ENCODE measurements at regions not wholly inside any gene's neighbourhood (a gene's known extent, or its start where the extent isn't known, plus 50 kb on each side); places are given as distances from the start of the nearest gene placed in this dataset.

DNA sequence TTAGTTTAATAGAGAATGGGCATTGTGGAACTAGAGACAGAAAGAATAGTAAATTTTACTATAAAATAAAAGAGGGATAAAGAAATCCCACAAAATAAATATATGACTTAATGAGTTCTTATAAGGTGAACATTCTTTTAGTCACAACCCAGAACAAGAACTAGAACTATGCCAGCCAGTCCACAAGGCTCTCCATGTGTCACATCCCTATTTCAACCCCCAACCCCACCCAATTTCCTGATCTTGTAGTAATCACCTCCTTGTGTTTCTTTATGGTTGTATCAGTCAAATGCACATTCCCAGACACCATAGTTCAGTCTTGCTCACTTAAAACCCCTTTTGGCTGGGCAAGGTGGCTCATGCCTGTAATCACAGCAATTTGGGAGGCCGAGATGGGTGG, 662.3 kb upstream of the CAMK1G start:
- DNase-seq (ENCODE audit: extremely low read depth, low read depth): no peak

DNA sequence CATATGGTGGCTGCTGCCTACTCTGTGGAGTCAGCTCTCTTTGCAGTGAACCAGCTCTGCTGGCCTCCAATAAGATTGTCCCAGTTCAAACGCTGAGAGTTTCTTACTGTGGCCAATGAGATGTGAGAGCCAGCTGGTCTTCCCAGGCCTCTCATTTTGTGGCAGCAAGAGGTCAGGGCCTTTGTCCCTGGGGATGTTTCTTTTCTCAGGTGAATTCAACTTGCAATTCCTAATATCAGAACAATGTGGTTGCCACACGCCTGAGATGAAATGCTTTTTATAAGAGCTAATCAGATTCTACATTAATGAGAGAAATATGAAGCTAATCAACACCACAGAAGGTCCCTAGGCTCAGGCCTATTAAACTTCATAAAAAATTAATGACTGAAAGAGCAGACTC, 660.1 kb upstream of the CAMK1G start:
- DNase-seq (ENCODE audit: extremely low read depth, low read depth): no peak

DNA sequence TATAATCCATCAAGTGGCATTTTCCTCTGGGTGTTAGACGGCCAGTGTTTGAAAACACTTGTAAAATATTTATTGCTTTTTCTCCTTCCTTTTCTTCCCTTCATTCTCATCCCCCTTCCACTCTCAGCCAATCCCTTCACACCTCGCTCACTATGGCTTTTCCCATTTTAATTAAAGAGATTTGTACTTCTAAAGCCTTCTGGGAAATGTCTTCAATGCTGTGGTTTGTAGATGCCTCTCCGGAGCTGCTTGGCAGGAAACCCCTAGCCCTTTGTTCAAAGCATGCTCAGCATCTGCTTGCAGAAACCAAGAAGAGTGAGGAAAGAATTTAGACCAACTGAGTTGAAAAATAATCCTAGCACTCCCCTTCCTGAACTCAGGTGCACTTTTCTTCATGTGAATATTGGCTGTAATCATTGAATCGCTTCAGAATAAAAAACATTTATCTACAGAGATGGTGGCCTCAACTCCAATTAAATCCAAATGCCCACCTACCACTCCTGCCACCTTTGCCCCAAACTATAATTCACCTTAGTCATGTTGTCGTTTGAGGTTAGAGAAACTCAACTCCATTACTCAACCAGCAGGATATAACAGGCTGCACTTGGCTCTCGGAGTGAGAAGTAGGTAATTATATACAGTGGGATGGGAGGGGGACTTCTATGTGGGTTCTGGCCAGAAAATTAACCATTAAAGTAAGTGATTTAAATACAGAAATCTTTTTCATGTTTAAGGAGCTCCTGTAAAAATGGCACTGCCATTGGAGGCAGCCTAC, 659.4 kb upstream of the CAMK1G start:
- DNase-seq (ENCODE audit: extremely low read depth, low read depth): no peak

DNA sequence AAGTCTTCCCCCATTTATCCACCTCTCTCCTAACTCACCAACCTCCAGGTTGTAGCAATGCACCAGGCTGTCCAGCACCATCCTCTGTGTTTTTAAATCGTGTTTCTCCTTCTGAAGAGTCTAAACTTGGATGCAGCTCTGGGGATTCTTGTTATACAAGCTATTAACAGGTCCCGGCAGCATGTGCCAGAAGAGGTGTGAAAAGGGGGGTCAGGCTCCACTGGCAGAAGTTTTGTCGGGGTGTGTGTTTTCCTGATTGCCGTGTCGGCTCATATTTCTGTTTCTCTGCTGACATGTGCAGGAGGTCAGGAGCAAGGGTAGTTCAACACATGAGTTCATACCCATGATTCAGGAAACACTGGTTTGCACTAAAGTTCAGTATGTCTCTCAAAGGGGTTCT, 658.6 kb upstream of the CAMK1G start:
- no peak for DNase-seq (ENCODE audit: extremely low read depth, low read depth)

DNA sequence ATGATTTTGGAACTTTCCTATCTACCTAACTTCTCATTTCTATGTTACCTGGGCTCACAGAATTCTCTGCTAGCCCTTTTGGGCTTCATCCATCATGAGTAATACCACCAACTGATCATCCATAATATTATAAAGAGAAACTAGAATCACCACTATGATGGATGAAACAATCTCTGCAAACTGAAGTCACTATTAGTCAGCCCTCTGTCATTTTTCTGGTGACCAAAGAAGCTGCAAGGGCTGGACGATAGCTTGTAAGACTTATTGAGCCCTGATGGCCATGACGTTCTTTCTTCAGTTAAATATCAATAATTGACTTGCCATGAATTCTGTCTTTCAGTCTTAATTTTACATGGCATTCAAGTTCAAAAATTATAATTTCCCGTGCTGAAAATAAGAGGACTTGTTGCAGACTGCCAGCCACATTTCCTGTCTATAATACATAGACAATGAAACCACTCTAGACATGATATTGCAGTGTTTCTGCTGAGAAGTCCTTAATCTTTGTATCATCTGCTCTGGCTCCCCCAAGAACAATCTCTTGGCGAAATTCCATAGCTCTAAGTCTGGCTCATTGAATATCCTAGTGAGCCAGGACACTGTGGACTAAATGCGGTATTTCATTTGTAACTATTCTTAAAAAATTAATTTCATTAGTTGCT, 655.0 kb upstream of the CAMK1G start:
- no peak for DNase-seq (ENCODE audit: extremely low read depth, low read depth)

DNA sequence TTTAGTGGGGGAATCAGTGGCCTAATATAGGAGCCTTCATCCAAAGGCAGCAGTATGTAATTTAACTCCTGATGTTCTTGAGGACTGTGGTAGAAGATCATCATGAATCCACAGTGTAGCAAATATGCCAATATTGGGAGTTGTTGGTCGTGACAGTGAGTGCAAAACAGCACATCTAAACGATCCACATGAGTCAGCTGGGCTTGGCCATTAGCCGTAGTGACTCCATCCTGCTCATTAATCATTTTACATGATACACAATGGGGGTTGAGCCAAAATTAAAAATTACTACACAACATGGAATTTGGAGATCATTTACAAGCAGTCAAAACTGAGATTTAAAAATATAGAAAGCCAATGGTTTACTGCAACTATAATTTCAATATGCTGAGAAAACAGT, 653.9 kb upstream of the CAMK1G start:
- no peak for DNase-seq (ENCODE audit: extremely low read depth, low read depth)

DNA sequence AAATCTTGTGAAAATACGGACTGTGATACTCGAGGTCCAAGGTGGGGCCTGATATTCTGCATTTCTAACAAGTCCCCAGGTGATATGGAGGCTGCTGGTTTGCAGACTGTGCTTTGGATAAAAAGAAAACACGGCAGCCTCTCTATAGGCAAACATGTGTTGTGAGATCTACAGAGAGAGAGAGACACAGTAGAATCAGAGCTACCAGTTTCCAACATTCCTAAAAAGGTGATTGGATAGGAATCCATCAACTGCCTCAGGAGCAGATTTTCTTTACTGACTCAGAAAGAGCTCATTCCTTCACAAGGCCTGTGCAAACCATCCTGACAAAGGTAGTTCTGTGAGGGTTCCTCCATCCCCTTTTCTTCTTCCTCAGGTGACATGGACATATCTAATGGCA, 651.6 kb upstream of the CAMK1G start:
- DNase-seq (ENCODE audit: extremely low read depth, low read depth): no peak

DNA sequence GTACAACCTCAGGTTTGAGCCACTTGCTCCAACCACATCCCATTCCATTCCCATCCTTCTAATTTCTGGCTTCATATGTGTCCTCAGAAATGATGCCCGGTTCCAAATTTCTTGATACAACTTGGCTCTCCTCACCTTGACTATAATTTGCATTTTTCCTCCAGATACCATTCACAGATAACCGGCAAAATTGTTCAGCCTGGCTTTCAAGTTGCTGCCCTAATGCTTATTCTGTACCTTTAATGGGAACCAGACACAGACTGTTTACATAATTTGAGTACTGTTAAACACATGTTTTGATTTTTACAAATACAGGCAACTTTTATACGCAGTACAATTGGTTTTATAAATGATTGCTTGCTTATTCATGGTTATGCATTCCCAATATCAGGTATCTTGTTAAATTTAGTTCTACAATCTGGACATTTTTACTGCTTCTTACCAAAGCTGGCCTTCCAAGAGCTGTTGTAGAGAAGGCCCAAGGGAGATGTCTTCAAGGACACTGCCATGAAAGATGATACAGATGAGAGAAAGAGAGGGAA, 649.5 kb upstream of the CAMK1G start:
- no peak for DNase-seq (ENCODE audit: extremely low read depth, low read depth)

DNA sequence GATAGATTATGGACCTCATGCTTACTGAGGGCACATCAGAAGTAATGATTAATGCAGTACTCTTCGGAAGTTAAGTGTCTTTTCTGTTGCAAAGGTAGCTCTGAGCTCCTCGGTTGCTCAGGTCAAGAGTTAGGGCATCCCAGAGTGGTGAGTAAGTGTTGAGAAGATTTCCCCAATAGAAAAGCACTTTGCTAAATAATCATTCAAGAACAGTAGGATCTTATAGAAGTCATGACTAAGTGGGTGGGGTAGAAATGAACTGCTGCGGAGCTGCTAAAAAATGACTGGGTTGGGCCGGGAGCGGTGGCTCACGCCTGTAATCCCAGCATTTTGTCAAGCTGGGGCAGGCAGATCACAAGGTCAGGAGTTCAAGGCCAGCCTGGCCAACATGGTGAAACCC, 648.6 kb upstream of the CAMK1G start:
- DNase-seq (ENCODE audit: extremely low read depth, low read depth): no peak

DNA sequence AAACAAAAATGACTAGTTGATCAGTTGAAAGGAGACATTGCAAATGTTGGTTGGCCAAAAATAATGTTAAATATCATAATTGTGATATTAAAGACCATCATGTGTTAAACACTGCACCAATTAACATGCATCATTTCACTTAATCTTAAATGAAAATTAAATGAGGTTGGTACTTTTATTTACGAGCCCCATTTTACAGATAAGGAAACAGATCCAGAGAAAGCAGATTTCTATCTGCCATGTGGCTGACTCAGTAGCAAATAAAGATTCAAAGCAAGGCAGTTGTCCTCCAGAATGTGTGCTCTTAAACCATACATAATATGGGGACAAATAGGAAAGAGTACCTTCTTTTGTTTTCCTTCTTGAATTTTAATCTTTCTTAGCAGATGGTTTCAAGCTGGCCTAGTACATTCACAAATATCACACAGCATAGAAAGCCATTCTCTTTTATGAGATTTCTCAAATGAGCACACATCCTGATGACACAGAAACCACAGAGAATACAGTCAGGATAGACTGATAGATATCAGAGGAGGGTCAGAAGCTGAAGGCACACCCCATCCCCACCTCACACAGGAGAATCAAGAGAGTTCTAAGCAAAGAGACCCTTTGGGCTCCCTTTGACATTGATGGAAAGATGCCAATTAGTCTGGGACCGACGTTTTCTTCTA, 647.9 kb upstream of the CAMK1G start:
- DNase-seq (ENCODE audit: extremely low read depth, low read depth): no peak

DNA sequence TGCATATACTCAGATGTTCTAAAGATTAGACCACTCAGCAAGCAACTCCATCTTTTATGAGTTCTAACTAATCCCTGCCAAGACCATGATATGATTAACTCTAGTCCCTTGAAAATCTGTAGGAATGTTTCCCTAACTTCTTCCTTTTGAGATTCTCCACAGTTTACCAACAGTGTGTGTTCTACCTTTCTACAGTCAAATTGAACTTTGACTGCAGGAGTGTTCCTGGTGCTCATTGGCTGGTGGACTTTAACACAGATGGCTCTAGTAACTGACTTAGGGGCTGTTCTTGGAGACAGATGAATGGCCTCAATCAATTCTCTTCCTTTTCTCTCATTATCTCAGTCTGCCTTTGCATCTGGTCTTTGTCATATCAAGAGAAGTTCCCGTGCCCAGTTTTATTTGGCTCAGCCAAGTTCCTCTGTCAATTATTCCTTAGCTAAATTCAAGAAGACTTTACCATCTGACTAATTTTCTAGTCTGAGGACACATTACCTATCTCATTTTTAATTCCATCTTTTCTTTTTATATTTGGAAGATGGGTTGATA, 643.9 kb upstream of the CAMK1G start:
- DNase-seq (ENCODE audit: extremely low read depth, low read depth): no peak

DNA sequence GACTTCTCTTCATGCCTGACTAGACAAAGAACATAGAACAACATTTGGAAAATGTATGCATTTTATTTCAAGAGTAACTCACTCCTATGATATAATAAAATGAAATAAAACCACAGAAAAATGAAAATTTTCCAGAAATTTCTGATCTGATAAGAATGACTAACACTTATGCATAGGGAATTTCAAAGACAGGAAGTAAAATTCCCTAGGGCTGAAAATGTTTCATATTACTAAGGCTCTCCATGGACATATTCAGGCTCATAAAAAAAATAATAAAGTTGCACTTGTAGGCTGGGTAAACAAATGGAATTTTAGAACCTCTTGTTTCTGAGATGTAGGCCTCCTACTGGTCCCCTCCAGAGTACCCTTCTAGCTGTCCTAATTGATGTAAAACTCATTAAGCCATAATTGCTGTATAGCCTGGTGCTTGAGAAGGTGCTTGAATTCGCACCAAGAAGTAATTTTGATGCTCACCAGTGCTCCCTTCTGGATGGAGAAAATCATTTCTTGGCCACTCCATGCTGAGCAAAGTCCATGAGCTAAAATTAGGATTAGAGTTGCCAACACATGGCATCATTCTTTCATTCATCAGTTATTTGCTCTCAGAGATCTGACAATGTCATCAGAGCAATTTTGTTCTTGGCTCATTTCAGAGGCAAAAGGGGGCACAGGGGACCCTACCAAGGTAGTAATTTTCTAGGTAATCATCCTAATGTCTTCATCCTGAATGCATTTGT, 641.0 kb upstream of the CAMK1G start:
- DNase-seq (ENCODE audit: extremely low read depth, low read depth): no peak

DNA sequence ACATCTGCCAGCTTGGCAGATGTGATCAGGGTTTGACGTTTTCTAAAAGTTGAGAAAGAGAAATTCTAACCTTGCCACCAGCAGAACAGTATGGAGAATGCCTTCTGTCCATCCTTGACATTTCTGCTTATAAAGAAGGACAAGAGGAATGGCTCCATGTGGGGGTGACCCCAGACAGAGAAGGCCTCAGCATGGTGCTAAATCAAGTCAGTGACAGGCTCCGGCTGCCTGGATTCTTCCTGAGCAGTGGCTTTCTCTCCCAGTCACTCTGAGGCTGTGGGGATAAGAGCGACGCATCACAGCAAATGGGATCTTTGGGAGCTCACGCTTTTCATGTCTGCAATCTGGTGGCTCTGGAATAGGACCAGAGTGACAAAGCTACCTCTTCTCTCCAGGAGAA, 640.2 kb upstream of the CAMK1G start:
- DNase-seq (ENCODE audit: extremely low read depth, low read depth): no peak

DNA sequence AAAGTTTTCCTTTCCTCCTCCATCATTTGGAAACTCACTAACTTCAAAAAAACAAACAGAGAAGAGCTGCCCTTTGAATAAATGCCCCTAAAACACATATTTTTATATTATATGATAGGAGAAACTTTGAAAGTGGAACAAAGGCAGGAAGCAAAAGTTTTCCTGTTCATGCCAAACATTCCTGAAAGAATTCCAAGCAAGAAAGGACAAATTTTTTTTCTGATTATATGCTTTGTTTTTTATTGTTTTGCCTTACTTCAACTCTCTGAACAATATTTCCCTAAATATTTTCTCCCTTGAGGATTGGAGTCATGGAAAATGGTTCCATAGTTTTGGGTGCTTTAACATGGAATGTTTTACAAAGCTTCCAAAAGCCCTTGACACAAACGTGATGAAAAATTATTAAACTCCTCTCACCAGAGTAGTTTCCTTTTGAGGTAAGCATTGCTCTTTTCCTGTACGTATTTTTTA, 638.5 kb upstream of the CAMK1G start:
- no peak for DNase-seq (ENCODE audit: extremely low read depth, low read depth)

DNA sequence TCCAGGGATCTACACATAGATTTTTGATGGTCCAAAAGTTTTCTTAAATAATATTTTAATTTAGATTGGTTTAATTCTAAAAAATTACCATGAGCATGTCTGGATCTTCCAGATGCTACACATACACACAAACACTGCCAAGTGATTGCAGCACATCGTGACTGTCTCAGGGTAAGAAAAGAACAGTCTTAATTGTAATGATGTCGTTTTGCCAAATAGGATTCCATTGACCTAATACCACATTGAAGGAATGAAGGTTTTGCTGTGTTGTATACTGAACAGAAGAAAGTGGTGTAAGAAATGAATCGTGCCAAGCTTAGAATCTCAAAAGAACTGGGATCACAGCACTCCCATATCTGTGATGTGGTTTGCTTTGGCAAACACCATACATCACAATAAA, 633.3 kb upstream of the CAMK1G start:
- no peak for DNase-seq (ENCODE audit: extremely low read depth, low read depth)

DNA sequence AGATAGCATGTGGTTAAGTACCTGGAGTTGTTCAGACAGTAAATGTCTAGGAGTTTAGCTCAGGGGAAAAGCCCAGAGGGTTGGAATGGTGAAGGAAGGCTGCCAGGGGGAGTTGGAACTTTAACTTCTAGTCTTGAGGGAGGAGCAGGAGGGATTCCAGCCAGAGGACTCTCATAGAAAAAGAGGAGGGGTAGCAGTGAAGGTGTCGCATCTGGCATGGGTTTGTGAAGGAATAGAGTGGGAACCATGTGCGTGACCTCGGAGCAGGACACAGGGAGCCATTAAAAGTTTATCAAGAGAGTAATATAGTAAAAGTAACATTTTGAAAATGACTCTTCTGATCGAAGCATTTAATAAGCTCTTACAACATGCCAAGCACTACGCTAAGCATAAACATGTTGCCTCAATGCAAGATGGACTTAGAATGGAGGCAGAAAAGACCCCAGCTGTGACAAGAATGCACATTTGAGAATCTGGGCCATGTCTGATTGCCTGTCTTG, 632.4 kb upstream of the CAMK1G start:
- no peak for DNase-seq (ENCODE audit: extremely low read depth, low read depth)

DNA sequence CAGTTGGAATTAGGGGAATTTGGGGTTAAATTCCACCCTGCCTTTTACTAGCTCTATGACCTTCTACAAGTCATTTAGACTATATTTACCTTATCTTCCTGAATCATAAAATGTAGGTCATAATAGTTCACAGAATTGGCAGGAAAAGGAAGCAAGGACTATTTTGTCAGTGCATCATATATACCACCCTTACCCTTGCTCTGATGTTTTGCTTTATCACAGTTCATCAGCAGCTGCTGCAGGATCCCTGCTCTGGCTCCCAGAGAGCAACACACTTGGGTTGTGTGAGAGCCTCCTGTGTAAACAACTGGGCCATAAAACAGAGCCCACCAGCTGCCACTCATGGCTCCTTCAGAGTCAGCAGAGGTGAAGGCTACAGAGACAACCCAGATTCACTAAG, 631.6 kb upstream of the CAMK1G start:
- DNase-seq (ENCODE audit: extremely low read depth, low read depth): no peak

DNA sequence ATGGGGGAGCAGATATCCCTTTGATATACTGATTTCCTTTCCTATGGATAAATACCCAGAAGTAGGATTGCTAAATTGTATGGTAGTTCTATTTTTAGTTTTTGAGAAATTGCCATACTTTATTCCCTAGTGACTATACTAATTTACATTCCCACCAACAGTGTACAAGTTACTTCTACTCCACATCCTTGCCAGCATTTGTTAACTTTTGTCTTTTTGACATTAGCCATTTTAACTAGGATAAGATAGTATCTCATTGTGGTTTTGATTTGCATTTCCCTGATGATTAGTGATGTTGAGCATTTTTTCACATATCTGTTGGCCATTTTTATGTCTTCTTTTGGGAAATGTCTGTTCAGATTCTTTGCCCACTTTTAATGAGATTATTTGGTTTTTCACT, 620.6 kb upstream of the CAMK1G start:
- no peak for DNase-seq (ENCODE audit: extremely low read depth, low read depth)

DNA sequence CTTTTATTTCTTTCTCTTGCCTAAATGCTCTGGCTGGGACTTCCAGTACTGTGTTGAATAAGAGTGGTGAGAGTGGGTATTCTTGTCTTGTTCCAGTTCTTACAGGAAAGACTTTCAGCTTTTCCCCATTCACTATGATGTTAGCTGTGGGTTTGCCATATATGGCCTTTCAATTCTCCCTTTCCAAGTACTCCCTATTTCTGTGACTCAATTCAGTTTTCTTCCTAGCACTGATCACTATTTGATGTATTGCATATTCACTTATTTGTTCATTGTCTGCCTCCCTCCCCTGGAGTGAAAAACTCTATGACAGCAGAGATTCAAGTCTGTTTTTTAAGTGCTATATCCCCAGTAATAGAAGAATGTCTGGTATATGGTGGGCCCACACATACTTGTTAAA, 618.2 kb upstream of the CAMK1G start:
- no peak for DNase-seq (ENCODE audit: extremely low read depth, low read depth)

DNA sequence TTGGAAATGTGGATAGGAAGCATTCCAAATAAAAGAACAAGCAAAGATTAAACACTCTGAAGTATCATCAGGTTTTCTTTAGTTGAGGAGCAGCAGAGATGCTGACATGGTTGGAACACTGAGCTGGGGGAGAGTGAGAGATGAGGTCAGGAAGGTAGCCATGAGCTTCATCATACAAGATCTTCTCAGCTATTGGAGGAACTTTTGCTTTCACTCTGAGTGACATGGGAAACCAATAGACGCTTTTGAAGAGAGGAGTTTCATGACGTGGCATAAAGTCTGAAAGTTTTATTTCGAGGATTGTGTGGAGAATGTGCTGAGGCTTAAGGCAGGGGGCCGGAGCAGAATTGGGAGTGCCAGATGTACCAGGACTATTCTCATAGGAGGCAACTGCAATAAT, 616.2 kb upstream of the CAMK1G start:
- DNase-seq (ENCODE audit: extremely low read depth, low read depth): no peak

DNA sequence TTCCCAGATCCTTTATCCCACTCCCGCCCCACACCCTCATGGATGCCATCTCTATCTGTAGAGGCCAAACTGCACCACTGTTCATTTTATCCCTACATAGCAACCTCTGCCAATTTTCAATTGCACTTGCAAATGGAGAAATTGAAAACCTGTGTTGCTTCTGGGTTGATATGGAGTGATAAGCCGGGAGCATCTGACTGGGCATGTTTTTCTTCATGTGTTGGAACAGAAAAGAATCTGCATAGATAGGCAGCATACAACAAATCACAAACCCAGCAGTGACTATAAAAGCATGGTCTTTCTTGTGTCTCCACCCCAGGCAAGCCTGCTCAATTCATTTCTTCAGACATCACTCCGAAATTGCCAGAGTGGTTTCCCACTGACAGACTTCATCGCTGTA, 608.8 kb upstream of the CAMK1G start:
- no peak for DNase-seq (ENCODE audit: extremely low read depth, low read depth)
